GM18505 (cell line): ENCODE measurements at regions not wholly inside any gene's neighbourhood (a gene's known extent, or its start where the extent isn't known, plus 50 kb on each side); places are given as distances from the start of the nearest gene placed in this dataset.

Experiments
- ATAC-seq: cut with Tn5 transposase; IDR thresholded peaks from one replicate; pipeline ENCODE4 v1.9.1; 2021; ENCODE audit not compliant: unreplicated experiment
- POLR2A ChIP-seq: IDR thresholded peaks from 4 replicates; pipeline ENCODE4 v1.6.1; 2011; ENCODE audit warnings: borderline replicate concordance; ENCODE audit not compliant: insufficient read depth, insufficient read length; ENCODE audit errors: extremely low read depth

DNA sequence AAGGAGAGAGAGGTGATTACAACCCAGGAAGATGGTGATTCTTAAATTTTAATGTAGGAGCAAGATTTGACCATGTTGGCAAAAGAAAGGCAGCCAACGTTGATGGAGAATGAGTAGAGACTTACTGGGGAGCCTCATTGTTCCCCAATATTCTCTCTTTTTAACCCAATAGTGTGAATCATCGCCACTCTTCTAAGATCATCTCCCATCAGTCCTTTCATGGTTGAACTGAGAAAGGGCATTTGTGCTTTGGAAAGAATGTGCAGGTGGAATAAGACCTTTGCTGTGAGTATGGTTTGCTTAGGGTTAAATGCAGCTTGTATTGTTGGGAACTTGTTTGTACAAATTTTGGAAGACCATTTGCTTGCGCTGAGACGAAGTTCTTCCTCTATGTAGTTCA, 231.0 kb downstream of the TBXT start:
- no peak for TF ChIP-seq POLR2A
- ATAC-seq = no peak

DNA sequence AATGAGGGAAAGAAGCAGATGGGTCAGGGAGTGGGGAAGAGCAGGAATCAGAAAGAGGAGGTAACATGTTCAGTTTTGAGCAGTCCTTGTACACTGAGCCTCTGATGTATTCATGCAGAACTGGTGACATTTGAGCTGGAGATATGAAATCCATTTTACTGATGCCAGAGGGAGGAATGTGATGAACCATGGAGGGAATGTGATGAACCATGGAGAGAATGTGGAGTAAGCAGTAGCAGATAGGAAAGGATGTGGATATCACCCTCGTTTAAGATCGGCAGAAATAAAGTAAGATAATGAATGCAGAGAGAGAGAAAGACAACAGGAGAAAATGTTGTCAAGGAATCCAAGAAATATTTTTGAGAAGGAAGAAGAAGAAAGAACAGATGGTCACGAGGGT, 231.6 kb downstream of the TBXT start:
- no peak for ATAC-seq

DNA sequence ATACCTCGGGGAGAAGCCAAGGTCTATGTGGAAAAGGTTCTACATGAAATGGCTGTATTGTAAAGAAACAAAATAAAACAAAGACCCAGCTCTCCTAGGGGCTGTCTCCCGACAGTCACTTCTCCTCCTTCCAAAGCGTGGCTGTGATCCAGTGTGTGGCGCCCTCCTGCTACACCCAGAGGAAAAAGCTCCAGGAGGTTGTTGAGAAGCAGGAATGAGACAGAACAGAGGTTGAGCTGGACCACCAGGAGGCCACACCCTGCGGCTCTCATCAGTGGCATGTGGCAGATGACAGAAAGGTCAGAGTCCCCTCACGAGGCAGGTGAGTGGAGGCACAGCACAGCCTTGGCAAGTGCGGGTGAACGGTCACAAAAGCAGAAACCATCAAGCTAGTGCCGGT, 236.0 kb downstream of the TBXT start:
- ATAC-seq = no peak
- TF ChIP-seq POLR2A = no peak

More for the DNA sequence above, 231.6 kb downstream of the TBXT start:
- TF ChIP-seq POLR2A = no peak

DNA sequence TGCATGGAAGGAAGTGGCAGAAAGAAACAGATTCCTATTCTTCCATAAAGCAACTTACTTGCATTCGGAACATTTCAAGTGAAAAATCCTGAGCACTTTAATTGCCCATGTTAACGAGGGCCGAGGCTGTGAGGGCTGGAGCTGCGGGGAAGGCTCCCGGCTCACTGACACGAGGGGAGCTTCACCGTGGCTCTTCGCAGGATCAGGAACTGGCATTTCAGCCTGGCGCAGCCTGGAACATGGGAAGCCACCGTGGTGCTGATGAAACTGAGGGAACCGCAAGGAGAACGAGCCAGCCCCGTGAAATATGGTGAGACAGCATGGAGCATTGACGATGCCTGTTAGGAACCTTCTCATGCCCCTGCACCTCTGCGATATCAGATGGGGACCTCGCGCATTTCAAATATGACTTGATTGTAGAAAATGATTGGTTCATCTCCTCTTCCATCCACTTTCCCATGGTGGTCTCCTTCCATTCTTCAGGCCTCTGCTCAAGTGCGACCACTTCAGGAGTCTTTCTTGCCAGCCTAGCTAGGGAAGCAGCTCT, 236.9 kb downstream of the TBXT start:
- no peak for ATAC-seq
- no peak for TF ChIP-seq POLR2A

DNA sequence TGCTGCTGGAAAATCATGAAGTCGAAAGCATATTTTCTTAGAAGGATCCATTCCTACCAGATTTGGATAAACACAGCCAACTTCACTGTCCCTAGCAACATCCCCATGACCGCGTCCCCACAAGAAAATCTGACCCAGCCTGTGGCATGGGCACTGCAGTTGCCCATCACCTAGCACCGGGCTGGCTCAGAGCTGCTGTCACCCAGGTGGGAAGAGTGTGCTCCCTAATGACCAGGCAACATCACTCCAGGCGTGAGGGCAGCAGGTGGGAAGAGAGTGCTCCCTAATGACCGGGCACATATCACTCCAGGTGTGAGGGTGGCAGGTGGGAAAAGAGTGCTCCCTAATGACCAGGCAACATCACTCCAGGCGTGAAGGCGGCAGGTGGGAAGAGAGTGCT, 238.0 kb downstream of the TBXT start:
- no peak for ATAC-seq
- TF ChIP-seq POLR2A = no peak

DNA sequence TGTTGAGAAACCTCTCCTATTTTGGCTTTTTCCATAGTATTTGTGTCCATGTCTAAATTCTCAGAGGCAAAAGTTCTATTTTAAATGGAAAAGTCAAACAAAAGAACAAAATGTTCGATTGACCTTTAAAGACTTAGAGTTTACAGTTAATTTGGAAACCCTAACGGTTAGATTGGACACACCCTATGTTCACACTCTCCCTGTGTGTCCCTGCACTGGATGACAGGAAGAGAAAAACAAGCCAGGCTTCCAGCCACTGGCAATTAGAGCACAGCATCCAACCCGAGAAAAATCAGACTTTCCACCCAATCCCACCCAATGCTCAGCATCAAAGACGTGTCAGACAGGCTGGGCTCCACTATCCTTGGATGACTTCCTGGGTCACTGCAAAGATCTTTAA, 241.3 kb downstream of the TBXT start:
- no peak for ATAC-seq
- TF ChIP-seq POLR2A = no peak

DNA sequence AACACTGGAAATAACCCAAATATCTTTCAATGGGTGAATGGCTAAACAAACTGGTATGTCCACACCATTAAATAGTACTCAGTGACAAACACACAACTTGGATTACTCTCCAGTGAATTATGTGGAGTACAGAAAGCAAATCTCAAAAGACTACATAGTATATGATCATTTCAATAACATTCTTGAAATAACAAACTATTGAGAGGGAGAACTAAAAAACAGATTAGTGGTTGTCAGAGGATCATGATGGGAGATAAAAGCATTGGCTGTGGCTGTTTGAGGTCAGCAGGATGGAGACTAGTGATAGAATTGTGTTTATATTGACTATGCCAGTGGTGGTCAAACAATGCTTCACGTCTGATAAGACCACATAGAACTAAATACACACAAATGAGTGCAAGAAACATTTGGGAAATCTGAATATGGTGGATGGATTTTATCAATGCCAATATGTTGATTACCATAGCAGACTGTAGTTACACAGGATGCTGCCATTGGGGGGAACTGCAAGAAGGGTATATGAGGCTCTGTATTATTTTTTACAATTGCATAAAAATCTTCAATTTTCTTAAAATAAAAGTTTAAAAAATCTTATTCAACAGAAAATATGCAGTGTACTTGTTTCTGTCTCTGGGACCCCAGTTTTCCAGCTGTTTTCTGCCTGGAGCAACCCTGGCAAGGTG, 242.0 kb downstream of the TBXT start:
- no peak for TF ChIP-seq POLR2A
- ATAC-seq = no peak

DNA sequence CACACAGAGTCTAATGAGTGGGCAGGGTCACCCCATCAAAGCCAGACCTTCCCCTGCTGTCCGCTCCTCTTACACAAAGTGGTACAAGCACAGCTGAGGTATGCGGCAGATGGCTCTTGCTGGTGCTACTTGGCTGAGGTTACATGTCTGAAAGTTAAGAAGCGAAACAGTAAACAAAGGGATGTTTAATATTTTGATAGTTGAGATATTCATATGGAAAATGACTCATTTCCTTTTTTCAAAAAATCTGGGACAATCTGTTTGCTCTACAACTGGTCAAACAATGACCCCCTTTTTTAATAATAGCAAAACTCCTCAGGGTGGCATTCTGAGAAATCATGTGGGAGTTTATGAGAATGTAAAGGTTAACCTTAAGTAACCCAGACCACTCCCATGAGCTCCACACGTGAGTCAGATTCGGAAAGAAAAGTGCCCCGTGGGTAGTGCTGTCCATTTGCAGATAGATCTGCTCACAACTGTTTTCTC, 245.3 kb downstream of the TBXT start:
- ATAC-seq = no peak

DNA sequence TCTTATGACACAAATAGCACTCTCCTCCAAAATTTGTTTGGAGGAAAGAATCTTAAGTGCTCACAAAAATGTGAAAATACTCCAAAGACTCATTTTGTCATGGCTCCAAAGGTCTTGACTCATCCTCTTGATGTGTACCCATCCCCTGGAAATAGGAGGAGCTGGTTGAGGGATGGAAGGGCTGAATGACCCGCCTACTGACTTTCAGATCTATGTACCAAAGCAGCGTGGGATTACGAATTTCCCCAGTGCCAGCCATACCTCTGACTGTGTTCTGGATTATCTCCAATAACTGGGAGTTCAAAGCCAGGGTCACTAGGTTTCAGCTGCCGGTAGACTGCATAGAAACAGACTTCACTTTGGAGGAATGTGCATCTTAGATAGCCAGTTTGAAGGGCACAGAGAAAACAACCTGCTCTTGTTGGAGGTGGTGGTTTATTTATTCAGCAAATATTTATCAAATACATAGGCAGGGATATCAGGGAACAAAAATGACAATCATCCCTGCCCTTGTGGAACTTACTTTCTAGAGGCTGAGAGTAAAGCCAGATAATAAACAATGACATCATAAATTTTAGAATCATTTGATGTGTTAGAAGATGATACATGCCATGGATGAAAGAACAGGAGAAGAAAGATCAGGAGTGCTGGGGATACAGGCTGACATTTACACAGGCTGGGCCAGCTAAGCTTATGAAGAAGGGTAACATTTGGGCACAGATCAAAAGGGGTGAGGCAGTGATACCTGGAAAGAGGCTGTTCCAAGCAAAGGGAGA, 246.6 kb downstream of the TBXT start:
- TF ChIP-seq POLR2A = no peak
- ATAC-seq = no peak

More for the DNA sequence above, 245.3 kb downstream of the TBXT start:
- no peak for TF ChIP-seq POLR2A

DNA sequence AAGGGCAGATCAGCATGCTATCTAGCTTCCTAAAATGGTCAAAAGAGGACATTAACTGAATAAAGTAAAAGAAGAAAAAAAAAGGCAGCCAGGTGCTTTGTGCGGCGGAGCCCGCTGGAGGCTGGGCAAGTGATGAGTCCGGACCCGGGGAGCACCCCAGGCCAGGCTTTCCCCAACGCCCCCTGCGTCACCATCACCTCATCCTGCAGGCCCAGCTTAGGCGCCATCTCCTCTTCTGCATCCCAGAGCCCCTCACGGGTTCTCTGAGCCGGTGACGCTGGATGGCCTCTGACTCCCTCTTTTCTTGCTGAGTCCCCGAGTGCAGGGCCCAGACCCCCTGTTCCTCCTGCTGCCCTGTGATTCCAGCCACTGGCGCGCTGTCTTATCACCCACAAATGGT, 250.1 kb downstream of the TBXT start:
- TF ChIP-seq POLR2A = no peak
- no peak for ATAC-seq

DNA sequence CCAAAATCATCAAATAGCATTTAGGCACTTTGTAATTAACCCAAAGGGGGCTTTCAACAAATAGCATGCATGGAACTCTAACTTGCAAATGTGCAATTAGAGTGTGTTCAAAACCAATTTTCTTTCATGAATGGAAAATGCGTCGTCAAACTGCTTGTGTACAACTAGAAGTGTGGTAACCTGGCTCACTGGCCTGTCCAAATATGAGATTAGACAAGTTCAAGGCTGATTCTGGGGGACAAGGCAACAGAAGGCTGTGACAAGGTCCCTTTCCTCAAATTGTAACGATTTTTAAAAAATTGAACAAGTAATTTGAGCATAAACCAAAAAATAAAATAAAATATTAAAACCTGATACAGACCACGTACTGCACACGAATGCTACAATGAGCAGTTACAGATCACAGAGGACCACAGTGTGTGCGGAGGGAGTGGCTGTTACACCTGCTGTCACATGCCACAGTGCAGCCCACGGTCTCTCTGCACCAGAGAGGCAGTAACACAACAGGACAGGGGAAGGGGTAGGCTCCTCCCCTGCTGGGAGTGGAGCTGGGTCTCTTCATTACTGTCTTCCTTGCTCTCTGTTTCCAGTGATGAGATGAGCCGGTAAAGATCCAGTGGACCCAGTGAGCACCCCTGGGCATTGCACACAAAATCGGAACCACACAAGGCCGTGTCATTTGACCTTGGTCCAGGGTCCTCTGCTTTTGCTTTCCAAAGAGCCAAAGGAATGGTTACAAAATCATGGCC, 252.2 kb upstream of the PDE10A start:
- no peak for TF ChIP-seq POLR2A
- ATAC-seq = no peak

DNA sequence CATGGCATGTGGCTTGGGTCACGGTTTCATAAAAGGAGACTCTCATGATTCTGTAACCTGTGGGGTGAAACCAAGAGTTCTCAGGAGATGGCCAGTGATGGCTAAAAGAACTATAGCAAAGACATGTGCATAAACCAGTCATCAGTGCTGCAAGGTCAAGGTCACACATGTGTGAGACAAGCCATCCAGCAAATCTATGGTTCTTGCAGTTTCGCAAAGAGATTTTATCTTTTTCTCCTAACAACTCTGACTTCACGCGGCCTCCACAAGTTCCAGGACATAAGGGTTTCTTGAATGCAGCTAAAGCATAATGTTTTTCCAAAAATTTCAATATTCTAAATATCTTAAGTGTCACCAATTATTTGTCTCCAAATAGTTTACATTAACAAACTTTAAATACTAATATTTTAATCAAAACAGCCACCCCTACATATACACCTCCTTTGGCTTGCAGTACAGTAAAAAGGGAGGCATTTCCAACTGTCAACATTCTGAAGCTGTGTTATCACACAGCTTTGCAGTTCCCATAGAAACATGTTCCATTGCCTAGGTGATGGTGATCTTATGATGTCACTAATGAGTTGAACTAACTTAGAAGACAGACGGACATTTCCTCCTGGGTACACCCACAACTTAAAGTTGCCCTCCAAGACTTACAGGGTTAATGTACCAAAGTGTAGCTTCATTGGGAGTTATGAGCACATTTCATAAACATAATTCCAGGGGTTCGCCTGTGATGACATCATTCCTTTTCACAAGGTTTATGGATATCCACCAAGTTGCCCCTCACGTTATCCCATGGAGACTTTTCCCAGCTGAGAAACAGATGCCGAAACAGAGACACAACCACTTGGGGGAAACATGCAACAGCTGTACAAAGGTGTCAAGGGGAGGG, 250.9 kb upstream of the PDE10A start:
- TF ChIP-seq POLR2A = no peak
- ATAC-seq = no peak

DNA sequence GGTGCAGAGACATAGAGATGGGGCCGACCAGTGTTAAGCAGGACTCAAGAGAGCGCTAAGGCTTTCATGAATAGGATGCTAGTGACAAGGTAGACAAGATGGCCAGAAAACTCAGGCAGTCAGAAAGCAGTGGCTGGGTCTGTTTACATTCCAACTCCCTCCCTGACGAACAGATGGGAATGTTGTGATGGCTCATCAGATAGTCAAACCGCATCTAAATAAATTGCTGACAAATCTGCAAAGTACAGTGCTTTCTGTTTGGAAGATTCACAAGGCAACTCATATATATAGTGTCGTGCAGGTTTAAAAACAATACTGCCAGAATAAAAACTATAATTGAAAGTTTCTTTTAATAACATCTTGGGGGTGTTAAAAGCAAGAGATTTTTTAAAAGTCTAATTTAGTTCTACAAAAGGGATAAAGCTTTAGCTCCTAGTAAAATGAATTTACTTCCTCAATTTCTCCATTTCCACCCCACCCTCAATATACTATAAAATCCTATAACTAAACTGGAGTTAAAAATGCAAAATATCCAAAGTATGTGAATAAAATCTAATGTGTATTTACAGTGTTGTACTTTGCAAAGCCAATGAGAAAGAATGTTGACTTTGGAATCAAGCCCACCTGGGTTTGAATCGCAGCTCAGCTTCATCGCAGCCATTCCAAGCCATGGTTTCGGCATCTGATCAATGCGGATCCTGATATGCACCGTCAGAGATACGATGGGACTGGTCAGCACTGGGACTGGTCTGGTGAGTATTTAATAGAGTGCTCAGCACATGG, 247.3 kb upstream of the PDE10A start:
- TF ChIP-seq POLR2A = no peak
- no peak for ATAC-seq
